ENCODE measurements at regions not wholly inside any gene's neighbourhood (a gene's known extent, or its start where the extent isn't known, plus 50 kb on each side); places are given as distances from the start of the nearest gene placed in this dataset.

- Mint-ChIP-seq H3K36me3 (ENCODE audit: low read depth) (no peaks in the 10 kb centered on the region), H3K4me3 (no peak overlapping the region), H3K4me1 (no peaks in the 10 kb centered on the region), H3K27ac (no peak overlapping the region), H3K9me3 (no peaks in the 10 kb centered on the region), H3K27me3 (ENCODE audit: low read depth) (no peaks in the 10 kb centered on the region)
- TF ChIP-seq CTCF (IDR thresholded peaks at IDR 0.05; ENCODE audit: unreplicated experiment in 3 of 3) = no peak
Measured at GRCh38 chr1:194378517-194378916, 1192.1 kb upstream of the B3GALT2 start.

GRCh38 chr1:194374649-194375048 is 1188.2 kb upstream of the B3GALT2 start:
- Mint-ChIP-seq H3K36me3 (ENCODE audit: low read depth) (no peaks in the 10 kb centered on the region), H3K9me3 (no peaks in the 10 kb centered on the region), H3K4me3 (no peak overlapping the region), H3K4me1 (no peaks in the 10 kb centered on the region), H3K27ac (no peak overlapping the region), H3K27me3 (ENCODE audit: low read depth) (no peaks in the 10 kb centered on the region)
- TF ChIP-seq CTCF (IDR thresholded peaks at IDR 0.05; ENCODE audit: unreplicated experiment in 3 of 3) = no peak

- H3K27ac Mint-ChIP-seq = no peak overlapping the region
- no peaks in the 10 kb centered on the region for H3K27me3 Mint-ChIP-seq (ENCODE audit: low read depth)
- no peak for TF ChIP-seq CTCF (IDR thresholded peaks at IDR 0.05; ENCODE audit: unreplicated experiment in 3 of 3)
- H3K9me3 Mint-ChIP-seq = no peaks in the 10 kb centered on the region
- H3K36me3 Mint-ChIP-seq (ENCODE audit: low read depth) = no peaks in the 10 kb centered on the region
- no peak overlapping the region for H3K4me3 Mint-ChIP-seq
- no peaks in the 10 kb centered on the region for H3K4me1 Mint-ChIP-seq
Measured at GRCh38 chr1:194372266-194372665, 1185.9 kb upstream of the B3GALT2 start.

- no peak overlapping the region for H3K27ac Mint-ChIP-seq
- TF ChIP-seq CTCF (IDR thresholded peaks at IDR 0.05; ENCODE audit: unreplicated experiment in 3 of 3) = no peak
Measured at GRCh38 chr1:194369622-194370021, 1183.2 kb upstream of the B3GALT2 start.

GRCh38 chr1:194369060-194369459 is 1182.6 kb upstream of the B3GALT2 start:
- no peak overlapping the region for H3K4me3 Mint-ChIP-seq
- no peaks in the 10 kb centered on the region for H3K9me3 Mint-ChIP-seq
- no peak for TF ChIP-seq CTCF (IDR thresholded peaks at IDR 0.05; ENCODE audit: unreplicated experiment in 3 of 3)
- no peak overlapping the region for H3K27ac Mint-ChIP-seq
- no peaks in the 10 kb centered on the region for H3K4me1 Mint-ChIP-seq
- H3K27me3 Mint-ChIP-seq (ENCODE audit: low read depth) = no peaks in the 10 kb centered on the region
- no peaks in the 10 kb centered on the region for H3K36me3 Mint-ChIP-seq (ENCODE audit: low read depth)

More at GRCh38 chr1:194369622-194370021, 1183.2 kb upstream of the B3GALT2 start:
- H3K4me1 Mint-ChIP-seq = no peaks in the 10 kb centered on the region
- H3K4me3 Mint-ChIP-seq = no peak overlapping the region
- H3K9me3 Mint-ChIP-seq = no peaks in the 10 kb centered on the region
- no peaks in the 10 kb centered on the region for H3K27me3 Mint-ChIP-seq (ENCODE audit: low read depth)
- H3K36me3 Mint-ChIP-seq (ENCODE audit: low read depth) = no peaks in the 10 kb centered on the region

- Mint-ChIP-seq H3K27ac (no peak overlapping the region), H3K9me3 (no peaks in the 10 kb centered on the region), H3K4me3 (no peak overlapping the region), H3K36me3 (ENCODE audit: low read depth) (no peaks in the 10 kb centered on the region), H3K4me1 (no peaks in the 10 kb centered on the region), H3K27me3 (ENCODE audit: low read depth) (no peaks in the 10 kb centered on the region)
- no peak for TF ChIP-seq CTCF (IDR thresholded peaks at IDR 0.05; ENCODE audit: unreplicated experiment in 3 of 3)
Measured at GRCh38 chr1:194367121-194367520, 1180.7 kb upstream of the B3GALT2 start.
